Brain microvascular endothelial cell (primary cell): ENCODE measurements at regions not wholly inside any gene's neighbourhood (a gene's known extent, or its start where the extent isn't known, plus 50 kb on each side); places are given as distances from the start of the nearest gene placed in this dataset.

Experiments
- DNase-seq: peaks from one replicate; pipeline ENCODE4 v3.0.0-alpha.2; 2020
- H3K27ac ChIP-seq: fragments of 250-450 bp; sonication (Bioruptor Pico); 2 replicates; pipeline ENCODE4 v1.5.1; 2020; ENCODE audit warnings: mild to moderate bottlenecking, moderate library complexity
- H3K27me3 ChIP-seq: fragments of 250-450 bp; sonication (Bioruptor Pico); replicated peaks from 2 replicates; pipeline ENCODE4 v1.5.1; 2020; ENCODE audit warnings: mild to moderate bottlenecking
- H3K36me3 ChIP-seq: fragments of 250-450 bp; sonication (Bioruptor Pico); replicated peaks from 2 replicates; pipeline ENCODE4 v1.5.1; 2020; ENCODE audit warnings: mild to moderate bottlenecking
- H3K4me3 ChIP-seq: 2 replicates; pipeline ENCODE4 v1.5.1; 2011; ENCODE audit warnings: low read depth, mild to moderate bottlenecking, control low read depth, low read length, moderate library complexity
- in situ Hi-C: cut with HindIII; loops from 2 replicates; pipeline ENCODE4 v1.10.0; 2017; ENCODE audit warnings: low sequenced_read_pairs, low pct_ligation_motif_present
- TF ChIP-seq, protein P1 (sequence below): IDR thresholded peaks from 2 replicates; pipeline ENCODE4 v1.5.1; 2011; ENCODE audit warnings: low read depth, mild to moderate bottlenecking, moderate library complexity, low read length, control low read depth, inconsistent platforms; ENCODE audit errors: missing control alignments

DNA sequence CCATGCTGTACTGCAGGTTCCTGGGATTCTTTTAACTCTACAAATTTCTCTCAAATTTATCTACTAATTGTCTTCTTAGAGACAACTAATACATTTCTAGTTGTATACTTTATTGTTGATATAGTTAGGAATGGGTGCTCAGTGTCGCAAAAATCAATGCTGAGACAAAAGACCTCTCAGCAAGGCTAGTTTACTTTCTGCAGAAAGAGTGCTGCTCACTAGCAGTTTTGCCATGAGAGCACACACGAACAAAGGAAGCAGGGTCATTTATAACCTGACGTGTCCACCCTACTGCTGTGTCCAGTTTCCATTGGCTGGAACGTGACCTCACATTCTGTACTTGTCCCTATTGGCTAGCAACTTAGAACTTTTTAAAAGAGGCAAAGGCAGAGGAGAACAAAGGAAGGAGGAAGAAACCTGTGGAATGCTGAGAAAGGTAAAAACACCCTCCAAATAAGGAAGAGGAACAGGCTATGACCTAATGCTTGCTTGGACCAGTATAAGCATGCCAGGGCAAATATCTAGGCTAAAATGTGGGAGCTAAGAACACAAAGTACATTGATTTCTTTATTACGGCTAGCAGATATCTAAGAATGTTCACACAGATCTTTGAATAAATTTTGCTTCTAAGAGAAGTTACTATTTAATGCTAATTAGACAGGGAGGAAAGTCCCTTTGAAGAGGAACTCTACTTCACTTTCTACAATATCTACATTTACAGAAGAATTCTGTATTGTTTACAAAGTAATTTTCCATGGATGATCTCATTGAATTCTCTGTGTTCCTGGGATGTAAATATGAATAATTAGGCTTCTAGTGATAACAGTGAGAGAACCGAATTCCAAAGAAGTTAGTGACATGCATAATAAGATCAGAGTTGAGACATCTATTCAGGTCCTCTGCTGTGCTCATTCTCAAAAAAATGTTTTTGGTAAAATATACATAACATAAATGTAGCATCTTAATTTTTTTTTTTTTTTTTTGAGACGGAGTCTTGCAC lies 86.0 kb upstream of the MAP10 start:
- Histone ChIP-seq H3K27me3 (no peaks in the 10 kb centered on the region), H3K36me3 (no peaks in the 10 kb centered on the region), H3K27ac (no peak overlapping the region), H3K4me3 (no peak overlapping the region)
- in situ Hi-C loops: no loop called here
- DNase-seq: no peak
- TF ChIP-seq, protein P1, sequence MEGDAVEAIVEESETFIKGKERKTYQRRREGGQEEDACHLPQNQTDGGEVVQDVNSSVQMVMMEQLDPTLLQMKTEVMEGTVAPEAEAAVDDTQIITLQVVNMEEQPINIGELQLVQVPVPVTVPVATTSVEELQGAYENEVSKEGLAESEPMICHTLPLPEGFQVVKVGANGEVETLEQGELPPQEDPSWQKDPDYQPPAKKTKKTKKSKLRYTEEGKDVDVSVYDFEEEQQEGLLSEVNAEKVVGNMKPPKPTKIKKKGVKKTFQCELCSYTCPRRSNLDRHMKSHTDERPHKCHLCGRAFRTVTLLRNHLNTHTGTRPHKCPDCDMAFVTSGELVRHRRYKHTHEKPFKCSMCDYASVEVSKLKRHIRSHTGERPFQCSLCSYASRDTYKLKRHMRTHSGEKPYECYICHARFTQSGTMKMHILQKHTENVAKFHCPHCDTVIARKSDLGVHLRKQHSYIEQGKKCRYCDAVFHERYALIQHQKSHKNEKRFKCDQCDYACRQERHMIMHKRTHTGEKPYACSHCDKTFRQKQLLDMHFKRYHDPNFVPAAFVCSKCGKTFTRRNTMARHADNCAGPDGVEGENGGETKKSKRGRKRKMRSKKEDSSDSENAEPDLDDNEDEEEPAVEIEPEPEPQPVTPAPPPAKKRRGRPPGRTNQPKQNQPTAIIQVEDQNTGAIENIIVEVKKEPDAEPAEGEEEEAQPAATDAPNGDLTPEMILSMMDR: no peak

DNA sequence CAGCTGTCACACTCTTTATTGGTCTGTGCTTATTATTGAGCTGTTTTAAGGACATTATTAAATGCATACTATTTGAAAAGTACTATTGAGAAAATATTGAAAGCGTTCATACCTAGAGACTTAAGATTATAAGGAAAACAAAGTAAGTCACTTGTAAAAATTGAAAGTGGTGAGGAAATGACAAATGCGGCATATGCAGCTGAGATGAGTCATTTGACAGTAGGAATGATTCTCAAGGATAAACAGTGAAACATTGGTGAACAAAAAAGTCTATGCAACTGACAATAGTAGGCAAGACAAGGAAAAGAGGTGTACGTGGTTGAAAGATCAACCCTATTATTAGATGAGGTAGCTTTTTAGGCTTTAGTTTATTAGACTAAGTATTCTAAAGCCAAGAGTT lies 82.6 kb upstream of the MAP10 start:
- H3K27me3 ChIP-seq: no peaks in the 10 kb centered on the region
- TF ChIP-seq, protein P1: no peak
- in situ Hi-C loops: no loop called here
- H3K27ac ChIP-seq: no peak overlapping the region
- DNase-seq: no peak
- H3K4me3 ChIP-seq: no peak overlapping the region
- H3K36me3 ChIP-seq: no peaks in the 10 kb centered on the region

DNA sequence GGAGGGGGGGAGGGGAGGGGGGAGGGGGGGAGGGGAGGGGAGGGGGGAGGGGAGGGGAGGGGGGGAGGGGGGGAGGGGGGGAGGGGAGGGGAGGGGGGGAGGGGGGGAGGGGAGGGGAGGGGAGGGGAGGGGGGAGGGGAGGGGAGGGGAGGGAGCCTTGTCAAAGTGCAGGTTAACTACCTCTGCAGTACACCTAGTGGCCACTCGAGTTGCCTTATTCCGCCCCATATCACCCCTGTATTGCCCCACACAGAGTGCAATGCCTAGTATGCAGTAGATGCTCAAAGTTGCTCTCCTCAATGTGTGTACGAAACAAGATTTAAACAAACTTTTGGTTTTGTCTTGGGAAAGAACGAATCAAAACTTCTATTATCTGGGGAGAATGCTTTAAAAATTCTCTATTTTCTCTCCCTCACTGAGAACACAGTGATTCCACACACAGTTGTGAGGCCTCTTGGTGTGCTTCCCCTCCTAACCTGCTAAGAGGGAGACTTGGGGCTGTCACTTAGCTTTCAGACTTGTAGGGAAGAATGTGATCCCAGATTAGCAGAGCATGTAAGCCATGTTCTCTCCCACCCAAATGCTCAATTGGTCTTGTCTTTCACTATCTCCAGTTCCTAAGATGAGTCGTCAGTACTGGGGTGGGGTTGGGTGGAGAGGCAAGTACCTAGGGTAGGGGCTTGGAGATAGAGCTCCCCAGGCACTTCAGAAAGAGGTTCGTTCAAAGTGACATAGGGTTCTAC lies 79.7 kb upstream of the MAP10 start:
- TF ChIP-seq, protein P1: no peak
- Histone ChIP-seq H3K27me3 (no peaks in the 10 kb centered on the region), H3K4me3 (no peak overlapping the region), H3K27ac (no peak overlapping the region), H3K36me3 (no peaks in the 10 kb centered on the region)
- DNase-seq: no peak
- in situ Hi-C loops: no loop called here

DNA sequence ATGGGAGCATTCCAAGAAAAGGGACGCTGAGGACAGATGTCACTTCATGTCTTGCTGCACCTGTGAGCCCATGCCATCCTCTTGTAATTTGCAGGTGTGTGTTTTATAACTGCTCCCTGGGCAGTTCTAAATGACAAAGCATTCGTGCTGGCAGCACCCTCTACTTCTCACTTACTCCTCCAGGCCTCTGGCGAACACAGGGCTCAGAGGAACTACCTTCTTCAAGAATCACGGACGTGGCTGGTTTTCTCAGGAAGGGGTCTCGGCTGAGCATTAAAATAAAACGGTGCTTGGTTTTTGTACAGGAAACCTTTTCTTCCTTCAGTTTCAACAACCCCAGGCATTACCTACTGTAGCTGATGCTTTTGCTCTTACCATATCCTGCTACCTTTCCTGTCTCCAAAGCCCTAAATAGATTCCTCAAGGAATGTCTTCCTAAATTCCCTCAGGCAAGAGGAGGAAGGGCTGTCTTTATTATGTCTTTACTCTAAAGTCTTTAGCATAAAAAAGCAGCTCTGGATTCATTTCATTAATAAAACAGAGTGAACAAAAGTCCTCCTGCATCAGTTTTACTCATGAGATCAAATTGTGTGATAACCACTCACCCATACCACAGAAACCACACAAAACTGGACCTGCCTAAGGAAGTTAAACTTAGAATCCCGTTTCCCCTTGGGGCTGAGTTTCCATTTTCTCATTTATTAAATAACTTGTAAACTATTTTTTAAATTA lies 79.0 kb upstream of the MAP10 start:
- in situ Hi-C loops: no loop called here

More for the DNA sequence above, 79.0 kb upstream of the MAP10 start:
- Histone ChIP-seq H3K27me3 (no peaks in the 10 kb centered on the region), H3K36me3 (no peaks in the 10 kb centered on the region), H3K27ac (no peak overlapping the region), H3K4me3 (no peak overlapping the region)
- TF ChIP-seq, protein P1: no peak
- no peak for DNase-seq
